Breast epithelium (tissue), 4 donors: ENCODE measurements at regions not wholly inside any gene's neighbourhood (a gene's known extent, or its start where the extent isn't known, plus 50 kb on each side); places are given as distances from the start of the nearest gene placed in this dataset.

Source experiments
- DNase-seq, 2 donors: peaks; one replicate each; pipeline ENCODE4 v3.0.0-alpha.2; 2019; ENCODE audit warnings: low spot score in 2 of 2
- H3K27ac ChIP-seq, 2 donors: fragments of 200-600 bp; sonication (generic) in 1 of 2; one replicate each; pipeline ENCODE4 v1.5.1; 2016 to 2019; ENCODE audit warnings: mild to moderate bottlenecking in 1 of 2
- H3K27me3 ChIP-seq, 2 donors: fragments of 200-600 bp; sonication (generic) in 1 of 2; one replicate each; pipeline versions ENCODE4 v1.5.1 to v1.6.0; 2017 to 2019; ENCODE audit warnings: control low read depth in 1 of 2, mild to moderate bottlenecking in 1 of 2
- H3K36me3 ChIP-seq: fragments of 200-600 bp; one replicate; pipeline ENCODE4 v1.5.1; 2019
- H3K4me1 ChIP-seq, 2 donors: fragments of 200-600 bp; sonication (generic); one replicate each; pipeline ENCODE4 v1.5.1; 2016 to 2019; ENCODE audit warnings: control low read depth in 1 of 2
- H3K4me3 ChIP-seq, 3 donors: fragments of 200-600 bp; sonication (generic); 1 replicate in 2 of 3; 2 replicates in 1 of 3; pipeline ENCODE4 v1.5.1; 2016 to 2019; ENCODE audit warnings: mild to moderate bottlenecking in 3 of 3, moderate library complexity in 2 of 3
- H3K9me3 ChIP-seq, 2 donors: fragments of 200-600 bp; sonication (generic) in 1 of 2; one replicate each; pipeline ENCODE4 v1.5.1; 2016 to 2019; ENCODE audit warnings: control low read depth in 1 of 2
- POLR2A ChIP-seq: fragments of 450-650 bp; IDR thresholded peaks from one replicate; pipeline ENCODE4 v1.6.1; 2016; ENCODE audit warnings: antibody characterized with exemption, mild to moderate bottlenecking, moderate library complexity
- POLR2AphosphoS5 ChIP-seq, 3 donors: sonication (generic); formaldehyde crosslinking; IDR thresholded peaks; one replicate each; pipeline ENCODE4 v1.6.1; 2017; ENCODE audit warnings: antibody characterized with exemption in 3 of 3
- intact Hi-C: fragments of 100-400 bp; cut with DNase I; formaldehyde crosslinking; loops from one replicate; pipeline ENCODE4 v1.15.1; 2023; ENCODE audit warnings: low total_unique reads
- TF ChIP-seq, protein P1 (sequence below), 3 donors: fragments of 450-650 bp; IDR thresholded peaks; one replicate each; pipeline ENCODE4 v1.5.1; 2016 to 2017; ENCODE audit warnings: antibody characterized with exemption in 3 of 3, mild to moderate bottlenecking in 3 of 3, moderate library complexity in 3 of 3

GRCh38 chr2:222071911-222072310, 226.9 kb downstream of the PAX3 start:
- TF ChIP-seq POLR2AphosphoS5 (IDR thresholded peaks at IDR 0.05) (no peak), POLR2A (no peak)
- TF ChIP-seq, protein P1, sequence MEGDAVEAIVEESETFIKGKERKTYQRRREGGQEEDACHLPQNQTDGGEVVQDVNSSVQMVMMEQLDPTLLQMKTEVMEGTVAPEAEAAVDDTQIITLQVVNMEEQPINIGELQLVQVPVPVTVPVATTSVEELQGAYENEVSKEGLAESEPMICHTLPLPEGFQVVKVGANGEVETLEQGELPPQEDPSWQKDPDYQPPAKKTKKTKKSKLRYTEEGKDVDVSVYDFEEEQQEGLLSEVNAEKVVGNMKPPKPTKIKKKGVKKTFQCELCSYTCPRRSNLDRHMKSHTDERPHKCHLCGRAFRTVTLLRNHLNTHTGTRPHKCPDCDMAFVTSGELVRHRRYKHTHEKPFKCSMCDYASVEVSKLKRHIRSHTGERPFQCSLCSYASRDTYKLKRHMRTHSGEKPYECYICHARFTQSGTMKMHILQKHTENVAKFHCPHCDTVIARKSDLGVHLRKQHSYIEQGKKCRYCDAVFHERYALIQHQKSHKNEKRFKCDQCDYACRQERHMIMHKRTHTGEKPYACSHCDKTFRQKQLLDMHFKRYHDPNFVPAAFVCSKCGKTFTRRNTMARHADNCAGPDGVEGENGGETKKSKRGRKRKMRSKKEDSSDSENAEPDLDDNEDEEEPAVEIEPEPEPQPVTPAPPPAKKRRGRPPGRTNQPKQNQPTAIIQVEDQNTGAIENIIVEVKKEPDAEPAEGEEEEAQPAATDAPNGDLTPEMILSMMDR (IDR thresholded peaks at IDR 0.05), result no peak
- intact Hi-C loops, result no loop called here
- H3K27ac ChIP-seq, result no peak overlapping the region
- no peaks in the 10 kb centered on the region for H3K9me3 ChIP-seq
- H3K4me3 ChIP-seq, result no peak overlapping the region
- DNase-seq, result no peak
- H3K36me3 ChIP-seq, result no peaks in the 10 kb centered on the region
- no peaks in the 10 kb centered on the region for H3K4me1 ChIP-seq
- H3K27me3 ChIP-seq, result peaks cover 0 to 5% of the 10 kb centered on the region in 2 donors

GRCh38 chr2:222064286-222064685, 234.5 kb downstream of the PAX3 start:
- no peaks in the 10 kb centered on the region for H3K4me1 ChIP-seq
- intact Hi-C loops, result no loop called here
- DNase-seq, result no peak
- H3K27me3 ChIP-seq, result no peaks in the 10 kb centered on the region
- no peak overlapping the region for H3K27ac ChIP-seq
- H3K9me3 ChIP-seq, result no peaks in the 10 kb centered on the region
- no peak overlapping the region for H3K4me3 ChIP-seq
- TF ChIP-seq POLR2A (no peak), POLR2AphosphoS5 (IDR thresholded peaks at IDR 0.05) (no peak)
- TF ChIP-seq, protein P1 (IDR thresholded peaks at IDR 0.05), result no peak
- no peaks in the 10 kb centered on the region for H3K36me3 ChIP-seq

DNA sequence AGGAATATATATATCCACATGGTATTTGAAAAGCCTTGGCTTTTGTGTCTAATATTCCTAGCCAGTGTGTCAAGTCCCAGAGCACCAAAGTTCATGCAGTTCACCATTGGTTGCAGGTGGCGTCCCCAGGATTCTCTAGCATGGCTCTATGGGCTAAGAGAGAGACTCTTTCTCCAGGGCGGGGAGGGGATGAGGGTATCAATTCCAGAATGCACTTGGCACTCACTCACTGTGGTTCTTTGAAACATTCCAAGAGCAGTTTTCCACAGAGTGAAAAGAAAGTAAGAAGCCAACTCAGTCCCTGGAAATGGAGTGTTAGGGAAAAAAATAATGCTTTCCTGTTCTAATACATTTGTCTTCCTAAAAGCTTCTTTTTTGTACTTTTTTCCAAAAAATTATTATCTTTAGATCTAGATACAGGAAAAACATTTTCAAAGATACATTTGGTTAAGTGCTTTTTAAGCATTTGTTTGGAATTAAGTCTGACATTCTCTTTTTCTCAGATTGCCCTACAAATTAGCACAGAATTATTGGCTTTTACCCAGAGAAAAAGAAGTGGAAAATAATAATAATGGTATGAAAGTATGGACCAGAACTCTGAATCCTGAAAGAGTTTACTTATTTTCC, 239.9 kb downstream of the PAX3 start:
- no peaks in the 10 kb centered on the region for H3K9me3 ChIP-seq
- TF ChIP-seq, protein P1 (IDR thresholded peaks at IDR 0.05), result no peak
- TF ChIP-seq POLR2AphosphoS5 (IDR thresholded peaks at IDR 0.05) (no peak), POLR2A (no peak)

GRCh38 chr2:222057347-222058073, 241.3 kb downstream of the PAX3 start:
- intact Hi-C loops, result no loop called here
- Histone ChIP-seq H3K4me3 (no peak overlapping the region), H3K4me1 (no peaks in the 10 kb centered on the region), H3K36me3 (no peaks in the 10 kb centered on the region), H3K9me3 (no peaks in the 10 kb centered on the region), H3K27me3 (peaks cover 0 to 51% of the 10 kb centered on the region in 2 donors), H3K27ac (no peak overlapping the region)
- DNase-seq, result no peak
- TF ChIP-seq POLR2A, result no peak
- TF ChIP-seq, protein P1 (IDR thresholded peaks at IDR 0.05), result peak in 2 of 3 donors; percentile 28 to 55

More for the DNA sequence above, 239.9 kb downstream of the PAX3 start:
- Histone ChIP-seq H3K36me3 (no peaks in the 10 kb centered on the region), H3K27ac (no peak overlapping the region), H3K4me3 (no peak overlapping the region), H3K27me3 (peaks cover 0 to 40% of the 10 kb centered on the region in 2 donors), H3K4me1 (no peaks in the 10 kb centered on the region)
- DNase-seq, result no peak
- intact Hi-C loops, result no loop called here

DNA sequence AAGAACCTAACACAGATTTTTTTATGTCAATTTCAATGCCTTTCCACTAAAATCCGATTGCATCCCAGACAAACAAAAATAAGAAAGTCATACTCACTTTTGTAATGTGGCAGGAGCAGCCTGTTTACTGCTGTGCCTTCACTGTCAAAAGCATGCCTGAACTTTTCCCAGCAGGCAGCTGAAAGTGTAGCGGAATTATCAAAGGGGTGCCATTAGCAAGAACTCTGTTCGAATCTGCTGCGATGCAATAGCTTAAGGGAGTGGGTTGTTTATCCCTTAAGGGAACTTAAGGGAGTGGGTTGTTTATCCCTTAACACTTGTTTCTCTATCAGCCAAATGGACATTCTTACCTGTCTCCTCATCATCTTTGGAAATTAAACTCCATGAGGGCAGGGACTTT, 243.5 kb downstream of the PAX3 start:
- no peak overlapping the region for H3K4me3 ChIP-seq
- DNase-seq, result no peak
- H3K27me3 ChIP-seq, result peaks cover 0 to 64% of the 10 kb centered on the region in 2 donors
- intact Hi-C loops, result no loop called here
- TF ChIP-seq POLR2A (no peak), POLR2AphosphoS5 (IDR thresholded peaks at IDR 0.05) (no peak)
- TF ChIP-seq, protein P1 (IDR thresholded peaks at IDR 0.05), result no peak
- no peaks in the 10 kb centered on the region for H3K36me3 ChIP-seq
- H3K4me1 ChIP-seq, result no peaks in the 10 kb centered on the region
- no peaks in the 10 kb centered on the region for H3K9me3 ChIP-seq
- H3K27ac ChIP-seq, result no peak overlapping the region
